Brain microvascular endothelial cell (primary cell): ENCODE measurements at regions not wholly inside any gene's neighbourhood (a gene's known extent, or its start where the extent isn't known, plus 50 kb on each side); places are given as distances from the start of the nearest gene placed in this dataset.
A peak's percentile ranks its signal among the peaks of the same experiment; 100 is the strongest.

Experiments
- DNase-seq: peaks from one replicate; pipeline ENCODE4 v3.0.0-alpha.2; 2020
- H3K27ac ChIP-seq: fragments of 250-450 bp; sonication (Bioruptor Pico); 2 replicates; pipeline ENCODE4 v1.5.1; 2020; ENCODE audit warnings: mild to moderate bottlenecking, moderate library complexity
- H3K27me3 ChIP-seq: fragments of 250-450 bp; sonication (Bioruptor Pico); replicated peaks from 2 replicates; pipeline ENCODE4 v1.5.1; 2020; ENCODE audit warnings: mild to moderate bottlenecking
- H3K36me3 ChIP-seq: fragments of 250-450 bp; sonication (Bioruptor Pico); replicated peaks from 2 replicates; pipeline ENCODE4 v1.5.1; 2020; ENCODE audit warnings: mild to moderate bottlenecking
- H3K4me3 ChIP-seq: 2 replicates; pipeline ENCODE4 v1.5.1; 2011; ENCODE audit warnings: low read depth, mild to moderate bottlenecking, control low read depth, low read length, moderate library complexity
- in situ Hi-C: cut with HindIII; loops from 2 replicates; pipeline ENCODE4 v1.10.0; 2017; ENCODE audit warnings: low sequenced_read_pairs, low pct_ligation_motif_present
- TF ChIP-seq, protein P1 (sequence below): IDR thresholded peaks from 2 replicates; pipeline ENCODE4 v1.5.1; 2011; ENCODE audit warnings: low read depth, mild to moderate bottlenecking, moderate library complexity, low read length, control low read depth, inconsistent platforms; ENCODE audit errors: missing control alignments

- H3K36me3 ChIP-seq: no peaks in the 10 kb centered on the region
- no peak for DNase-seq
- TF ChIP-seq, protein P1, sequence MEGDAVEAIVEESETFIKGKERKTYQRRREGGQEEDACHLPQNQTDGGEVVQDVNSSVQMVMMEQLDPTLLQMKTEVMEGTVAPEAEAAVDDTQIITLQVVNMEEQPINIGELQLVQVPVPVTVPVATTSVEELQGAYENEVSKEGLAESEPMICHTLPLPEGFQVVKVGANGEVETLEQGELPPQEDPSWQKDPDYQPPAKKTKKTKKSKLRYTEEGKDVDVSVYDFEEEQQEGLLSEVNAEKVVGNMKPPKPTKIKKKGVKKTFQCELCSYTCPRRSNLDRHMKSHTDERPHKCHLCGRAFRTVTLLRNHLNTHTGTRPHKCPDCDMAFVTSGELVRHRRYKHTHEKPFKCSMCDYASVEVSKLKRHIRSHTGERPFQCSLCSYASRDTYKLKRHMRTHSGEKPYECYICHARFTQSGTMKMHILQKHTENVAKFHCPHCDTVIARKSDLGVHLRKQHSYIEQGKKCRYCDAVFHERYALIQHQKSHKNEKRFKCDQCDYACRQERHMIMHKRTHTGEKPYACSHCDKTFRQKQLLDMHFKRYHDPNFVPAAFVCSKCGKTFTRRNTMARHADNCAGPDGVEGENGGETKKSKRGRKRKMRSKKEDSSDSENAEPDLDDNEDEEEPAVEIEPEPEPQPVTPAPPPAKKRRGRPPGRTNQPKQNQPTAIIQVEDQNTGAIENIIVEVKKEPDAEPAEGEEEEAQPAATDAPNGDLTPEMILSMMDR: no peak
- no peak overlapping the region for H3K4me3 ChIP-seq
- H3K27ac ChIP-seq: no peak overlapping the region
- H3K27me3 ChIP-seq: no peaks in the 10 kb centered on the region
- in situ Hi-C loops: no loop called here
These were observed 51.1 kb upstream of the NCOA1 start for GRCh38 chr2:24439971-24440340.

DNA sequence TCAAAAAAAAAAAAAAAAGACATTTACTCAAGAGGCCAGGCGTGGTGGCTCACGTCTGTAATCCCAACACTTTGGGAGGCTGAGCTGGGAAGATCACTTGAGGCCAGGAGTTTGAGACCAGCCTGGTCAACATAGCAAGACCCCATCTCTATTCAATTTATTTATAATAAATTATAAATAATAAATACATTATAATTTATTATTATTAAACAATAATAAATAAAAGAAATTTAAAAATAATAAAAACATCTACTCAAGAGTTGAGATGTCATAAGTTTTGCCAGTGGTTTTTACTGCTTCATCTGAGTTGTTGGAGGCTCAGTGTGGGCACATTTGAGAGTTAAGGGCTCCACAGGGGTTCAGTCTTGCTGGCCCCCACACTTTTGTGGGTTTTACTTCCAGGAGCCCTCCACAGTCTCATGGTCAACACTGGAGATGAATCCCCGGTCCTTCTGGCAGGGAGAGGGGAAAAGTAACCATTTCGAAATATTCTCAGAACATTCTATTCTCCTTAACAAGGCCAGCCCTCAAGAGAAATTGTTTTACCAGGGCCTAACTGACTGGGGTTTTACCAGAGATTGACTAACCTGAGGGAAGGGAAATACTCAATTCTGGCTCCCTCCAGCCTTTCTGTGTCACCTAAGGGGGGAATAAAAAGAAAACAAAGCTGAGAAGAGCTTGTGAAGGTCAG, 51.6 kb upstream of the NCOA1 start:
- TF ChIP-seq, protein P1: no peak
- no peak for DNase-seq
- no peak overlapping the region for H3K27ac ChIP-seq
- H3K27me3 ChIP-seq: no peaks in the 10 kb centered on the region
- H3K4me3 ChIP-seq: no peak overlapping the region
- in situ Hi-C loops: no loop called here
- H3K36me3 ChIP-seq: no peaks in the 10 kb centered on the region

GRCh38 chr2:24438106-24438505, 52.9 kb upstream of the NCOA1 start:
- in situ Hi-C loops: no loop called here
- no peak overlapping the region for H3K27ac ChIP-seq
- no peaks in the 10 kb centered on the region for H3K27me3 ChIP-seq
- no peak overlapping the region for H3K4me3 ChIP-seq
- no peaks in the 10 kb centered on the region for H3K36me3 ChIP-seq
- DNase-seq: no peak
- TF ChIP-seq, protein P1: no peak

- no peak overlapping the region for H3K4me3 ChIP-seq
- no peaks in the 10 kb centered on the region for H3K36me3 ChIP-seq
- in situ Hi-C loops: no loop called here
- H3K27ac ChIP-seq: no peak overlapping the region
- peak; percentile 38 for DNase-seq
- TF ChIP-seq, protein P1: no peak
- no peaks in the 10 kb centered on the region for H3K27me3 ChIP-seq
These were observed 55.4 kb upstream of the NCOA1 start for GRCh38 chr2:24435391-24436316.

DNA sequence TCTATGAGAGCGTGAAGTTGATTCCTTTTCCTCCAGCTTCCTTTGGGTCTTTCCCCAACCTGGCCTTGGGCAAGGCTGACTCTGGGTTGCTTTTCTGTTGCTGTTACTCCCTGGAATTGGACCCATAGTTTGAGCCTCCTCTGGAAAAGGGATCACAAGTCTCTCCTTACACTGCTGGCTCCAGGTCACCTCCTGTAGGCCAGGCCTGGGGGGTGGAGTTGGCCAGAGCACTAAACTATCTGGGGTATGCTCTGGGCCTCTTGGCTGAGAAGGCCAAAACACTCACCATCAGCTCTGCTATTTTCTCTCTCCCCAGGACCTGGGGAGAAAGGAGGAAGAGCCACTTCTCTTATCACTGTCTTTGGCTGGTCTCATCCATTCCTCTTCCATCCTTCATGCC, 56.5 kb upstream of the NCOA1 start:
- Histone ChIP-seq H3K27ac (no peak overlapping the region), H3K27me3 (no peaks in the 10 kb centered on the region), H3K36me3 (no peaks in the 10 kb centered on the region), H3K4me3 (no peak overlapping the region)
- in situ Hi-C loops: no loop called here
- DNase-seq: no peak
- TF ChIP-seq, protein P1: no peak
